Mesodermal cell (in vitro differentiated cells): ENCODE measurements at regions not wholly inside any gene's neighbourhood (a gene's known extent, or its start where the extent isn't known, plus 50 kb on each side); places are given as distances from the start of the nearest gene placed in this dataset.

Experiments
- H3K27ac ChIP-seq: 2 replicates; pipeline ENCODE4 v1.7.0; 2013; ENCODE audit warnings: mild to moderate bottlenecking, low read depth, low read length, moderate library complexity; ENCODE audit not compliant: severe bottlenecking
- H3K36me3 ChIP-seq: 2 replicates; pipeline ENCODE4 v1.7.1; 2013; ENCODE audit warnings: mild to moderate bottlenecking, low read length, moderate library complexity; ENCODE audit not compliant: control insufficient read depth, insufficient read depth
- H3K4me1 ChIP-seq: one replicate; pipeline ENCODE4 v1.7.1; 2013; ENCODE audit warnings: mild to moderate bottlenecking, low read length; ENCODE audit not compliant: insufficient read depth, control insufficient read depth, poor library complexity, severe bottlenecking
- H3K4me3 ChIP-seq: 2 replicates; pipeline ENCODE4 v1.7.0; 2013; ENCODE audit warnings: low read length, control low read depth, mild to moderate bottlenecking; ENCODE audit not compliant: insufficient read depth, poor library complexity, severe bottlenecking; ENCODE audit errors: extremely low read depth
- H3K9me3 ChIP-seq: 2 replicates; pipeline ENCODE4 v1.7.1; 2013; ENCODE audit warnings: mild to moderate bottlenecking, low read length, moderate library complexity; ENCODE audit not compliant: control insufficient read depth
- WGBS, 2 experiments: methylation state at CpG; one replicate each; pipeline ENCODE4 v1.1.5; 2013; ENCODE audit warnings: missing lambda C conversion rate in 2 of 2; ENCODE audit not compliant: insufficient coverage in 2 of 2; 5-methylcytosine and 5-hydroxymethylcytosine counted together

- H3K4me3 ChIP-seq, result no peak overlapping the region
- no peak overlapping the region for H3K27ac ChIP-seq
- H3K9me3 ChIP-seq, result no peaks in the 10 kb centered on the region
- H3K4me1 ChIP-seq, result peaks cover 16% of the 10 kb centered on the region
- no peaks in the 10 kb centered on the region for H3K36me3 ChIP-seq
- no CpG with 5 or more reads among the region's 2 CpGs for WGBS, 2 experiments
Measured at GRCh38 chr12:90619943-90620342, 335.0 kb downstream of the CCER1 start.

- Histone ChIP-seq H3K36me3 (no peaks in the 10 kb centered on the region), H3K27ac (no peak overlapping the region), H3K4me3 (no peak overlapping the region), H3K4me1 (peaks cover 16% of the 10 kb centered on the region), H3K9me3 (no peaks in the 10 kb centered on the region)
Measured at GRCh38 chr12:90618586-90618985, 336.4 kb downstream of the CCER1 start.

GRCh38 chr12:90611891-90612290, 343.1 kb downstream of the CCER1 start:
- Histone ChIP-seq H3K36me3 (no peaks in the 10 kb centered on the region), H3K4me1 (no peaks in the 10 kb centered on the region), H3K27ac (no peak overlapping the region), H3K4me3 (no peak overlapping the region), H3K9me3 (no peaks in the 10 kb centered on the region)

- Histone ChIP-seq H3K4me1 (no peaks in the 10 kb centered on the region), H3K4me3 (no peak overlapping the region), H3K27ac (no peak overlapping the region), H3K9me3 (no peaks in the 10 kb centered on the region), H3K36me3 (no peaks in the 10 kb centered on the region)
- 79 to 100% methylated on average over 2 of the region's 3 CpGs for WGBS, 2 experiments
Measured at GRCh38 chr12:90611048-90611447, 343.9 kb downstream of the CCER1 start.

- Histone ChIP-seq H3K27ac (no peak overlapping the region), H3K4me3 (no peak overlapping the region), H3K4me1 (no peaks in the 10 kb centered on the region), H3K36me3 (no peaks in the 10 kb centered on the region), H3K9me3 (no peaks in the 10 kb centered on the region)
- no CpG with 5 or more reads among the region's 2 CpGs for WGBS, 2 experiments
Measured at GRCh38 chr12:90593596-90594295, 361.2 kb downstream of the CCER1 start.

- H3K9me3 ChIP-seq, result no peaks in the 10 kb centered on the region
- no CpG with 5 or more reads among the region's 1 CpG for WGBS, 2 experiments
- H3K4me1 ChIP-seq, result no peaks in the 10 kb centered on the region
- H3K4me3 ChIP-seq, result no peak overlapping the region
- H3K36me3 ChIP-seq, result no peaks in the 10 kb centered on the region
- no peak overlapping the region for H3K27ac ChIP-seq
Measured at GRCh38 chr12:90589956-90590355, 365.0 kb downstream of the CCER1 start.

- 100% methylated on average over 1 of the region's 3 CpGs for WGBS, 2 experiments
- Histone ChIP-seq H3K9me3 (no peaks in the 10 kb centered on the region), H3K4me3 (no peak overlapping the region), H3K27ac (no peak overlapping the region), H3K36me3 (no peaks in the 10 kb centered on the region), H3K4me1 (no peaks in the 10 kb centered on the region)
Measured at GRCh38 chr12:90585640-90586304, 369.2 kb downstream of the CCER1 start.

- no peak overlapping the region for H3K27ac ChIP-seq
- H3K4me1 ChIP-seq, result no peaks in the 10 kb centered on the region
- no peak overlapping the region for H3K4me3 ChIP-seq
- no peaks in the 10 kb centered on the region for H3K36me3 ChIP-seq
- H3K9me3 ChIP-seq, result no peaks in the 10 kb centered on the region
Measured at GRCh38 chr12:90576707-90577106, 378.3 kb downstream of the CCER1 start.

GRCh38 chr12:90575995-90576394, 379.0 kb downstream of the CCER1 start:
- WGBS, 2 experiments, result 90 to 100% methylated on average over 2 of the region's 2 CpGs
- H3K4me1 ChIP-seq, result no peaks in the 10 kb centered on the region
- no peak overlapping the region for H3K27ac ChIP-seq
- no peaks in the 10 kb centered on the region for H3K36me3 ChIP-seq
- no peak overlapping the region for H3K4me3 ChIP-seq
- no peaks in the 10 kb centered on the region for H3K9me3 ChIP-seq

GRCh38 chr12:90574676-90575075, 380.3 kb downstream of the CCER1 start:
- Histone ChIP-seq H3K4me1 (no peaks in the 10 kb centered on the region), H3K27ac (no peak overlapping the region), H3K9me3 (no peaks in the 10 kb centered on the region), H3K36me3 (no peaks in the 10 kb centered on the region), H3K4me3 (no peak overlapping the region)
- WGBS, 2 experiments, result 92 to 100% methylated on average over 1 to 2 of the region's 2 CpGs

GRCh38 chr12:90572778-90573177, 382.2 kb downstream of the CCER1 start:
- no peak overlapping the region for H3K4me3 ChIP-seq
- H3K9me3 ChIP-seq, result no peaks in the 10 kb centered on the region
- no peaks in the 10 kb centered on the region for H3K36me3 ChIP-seq
- WGBS, 2 experiments, result no CpG with 5 or more reads among the region's 1 CpG
- H3K27ac ChIP-seq, result no peak overlapping the region
- H3K4me1 ChIP-seq, result no peaks in the 10 kb centered on the region
